Ovary (tissue), 3 donors: ENCODE measurements at regions not wholly inside any gene's neighbourhood (a gene's known extent, or its start where the extent isn't known, plus 50 kb on each side); places are given as distances from the start of the nearest gene placed in this dataset.

Source experiments
- CTCF ChIP-seq, 3 donors: fragments of 450-650 bp in 2 of 3; fragments of 200-600 bp in 1 of 3; IDR thresholded peaks; one replicate each; pipeline versions ENCODE4 v1.5.1 to v1.8.0; 2016 to 2022; ENCODE audit warnings: antibody characterized with exemption in 3 of 3, mild to moderate bottlenecking in 1 of 3
- EP300 ChIP-seq: sonication (generic); formaldehyde crosslinking; IDR thresholded peaks from one replicate; pipeline ENCODE4 v1.6.1; 2017; ENCODE audit warnings: antibody characterized with exemption
- donor health status: DM: no; HTN: no; CAD: no.

- no peak for TF ChIP-seq CTCF (IDR thresholded peaks at IDR 0.05)
- TF ChIP-seq EP300, result no peak
Observed at GRCh38 chr16:64621616-64622015, 500.2 kb downstream of the CDH11 start.
